Kidney (tissue), 13 donors: ENCODE measurements at regions not wholly inside any gene's neighbourhood (a gene's known extent, or its start where the extent isn't known, plus 50 kb on each side); places are given as distances from the start of the nearest gene placed in this dataset.

Source experiments
- DNase-seq, 5 donors: peaks; one replicate each; pipeline ENCODE4 v3.0.0-alpha.2; 2013 to 2020
- FAIRE-seq: peaks from 2 replicates; lab custom pipeline; 2012; peaks lifted over from hg19 to GRCh38; lab: Jason Lieb, UNC
- H3K27ac ChIP-seq, 2 donors: one replicate each; pipeline ENCODE4 v1.7.0; 2013; ENCODE audit warnings: low read depth in 2 of 2, low read length in 2 of 2, inconsistent platforms in 1 of 2
- H3K27me3 ChIP-seq: one replicate; pipeline ENCODE4 v1.7.1; 2013; ENCODE audit warnings: low read length, inconsistent platforms; ENCODE audit not compliant: control insufficient read depth, insufficient read depth
- H3K36me3 ChIP-seq, 3 donors: one replicate each; pipeline versions ENCODE4 v1.7.0 to v1.7.1; 2013; ENCODE audit warnings: low read length in 3 of 3, control low read depth in 1 of 3, inconsistent platforms in 1 of 3; ENCODE audit not compliant: insufficient read depth in 3 of 3, control insufficient read depth in 2 of 3
- H3K4me1 ChIP-seq, 3 donors: one replicate each; pipeline versions ENCODE4 v1.7.0 to v1.7.1; 2013; ENCODE audit warnings: low read length in 3 of 3, inconsistent platforms in 1 of 3, low read depth in 1 of 3; ENCODE audit not compliant: control insufficient read depth in 2 of 3, insufficient read depth in 2 of 3
- H3K4me3 ChIP-seq, 3 donors: one replicate each; pipeline versions ENCODE4 v1.7.0 to v1.8.1; 2013; ENCODE audit warnings: low read length in 3 of 3, control low read depth in 1 of 3, inconsistent platforms in 1 of 3
- H3K9ac ChIP-seq, 3 donors: one replicate each; pipeline versions ENCODE4 v1.7.0 to v1.7.1; 2013; ENCODE audit warnings: low read length in 3 of 3, control low read depth in 1 of 3, inconsistent platforms in 1 of 3
- H3K9me3 ChIP-seq, 3 donors: one replicate each; pipeline versions ENCODE4 v1.7.0 to v1.7.1; 2013; ENCODE audit warnings: low read length in 3 of 3, control low read depth in 1 of 3, inconsistent platforms in 1 of 3; ENCODE audit not compliant: control insufficient read depth in 2 of 3, insufficient read depth in 1 of 3
- intact Hi-C: fragments of 100-400 bp; cut with DNase I; formaldehyde crosslinking; loops from one replicate; pipeline ENCODE4 v1.11.1; 2022
- TF ChIP-seq, protein P1 (sequence below): IDR thresholded peaks from 3 replicates; pipeline ENCODE4 v1.5.1; 2012; ENCODE audit warnings: mild to moderate bottlenecking, moderate library complexity, borderline replicate concordance; ENCODE audit not compliant: insufficient read depth; ENCODE audit errors: extremely low read depth
- donor health status: control.
- donor health status: control.
- donor health status: control.
- donor health status: control.
- donor health status: control.
- donor health status: DM: yes; HTN: yes; CAD: no.
- donor health status: Normal renal cell carcinoma (clear cell type).

DNA sequence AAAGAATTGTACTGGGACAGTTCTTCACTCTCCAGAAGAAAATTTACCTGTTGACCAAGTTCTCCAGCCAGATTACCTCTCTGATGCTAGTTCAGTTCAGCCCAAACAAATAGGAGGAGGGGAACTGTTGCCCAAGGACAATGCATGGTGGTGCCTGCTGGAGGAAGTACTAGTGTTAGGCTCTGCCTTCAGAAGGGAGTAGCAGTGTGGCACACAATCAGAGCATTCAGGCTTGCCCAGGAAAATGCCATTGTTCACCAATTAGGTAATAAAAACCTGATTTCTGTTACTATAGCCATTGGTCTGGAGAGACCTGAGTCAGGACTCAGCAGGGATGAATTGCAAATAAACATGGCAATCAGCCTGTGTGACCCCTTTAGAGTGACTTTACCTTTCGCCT lies 720.8 kb upstream of the ZNF608 start:
- DNase-seq, result peak in 1 of 5 donors; percentile 19
- TF ChIP-seq, protein P1, sequence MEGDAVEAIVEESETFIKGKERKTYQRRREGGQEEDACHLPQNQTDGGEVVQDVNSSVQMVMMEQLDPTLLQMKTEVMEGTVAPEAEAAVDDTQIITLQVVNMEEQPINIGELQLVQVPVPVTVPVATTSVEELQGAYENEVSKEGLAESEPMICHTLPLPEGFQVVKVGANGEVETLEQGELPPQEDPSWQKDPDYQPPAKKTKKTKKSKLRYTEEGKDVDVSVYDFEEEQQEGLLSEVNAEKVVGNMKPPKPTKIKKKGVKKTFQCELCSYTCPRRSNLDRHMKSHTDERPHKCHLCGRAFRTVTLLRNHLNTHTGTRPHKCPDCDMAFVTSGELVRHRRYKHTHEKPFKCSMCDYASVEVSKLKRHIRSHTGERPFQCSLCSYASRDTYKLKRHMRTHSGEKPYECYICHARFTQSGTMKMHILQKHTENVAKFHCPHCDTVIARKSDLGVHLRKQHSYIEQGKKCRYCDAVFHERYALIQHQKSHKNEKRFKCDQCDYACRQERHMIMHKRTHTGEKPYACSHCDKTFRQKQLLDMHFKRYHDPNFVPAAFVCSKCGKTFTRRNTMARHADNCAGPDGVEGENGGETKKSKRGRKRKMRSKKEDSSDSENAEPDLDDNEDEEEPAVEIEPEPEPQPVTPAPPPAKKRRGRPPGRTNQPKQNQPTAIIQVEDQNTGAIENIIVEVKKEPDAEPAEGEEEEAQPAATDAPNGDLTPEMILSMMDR, result no peak
- intact Hi-C loops, result no loop called here

DNA sequence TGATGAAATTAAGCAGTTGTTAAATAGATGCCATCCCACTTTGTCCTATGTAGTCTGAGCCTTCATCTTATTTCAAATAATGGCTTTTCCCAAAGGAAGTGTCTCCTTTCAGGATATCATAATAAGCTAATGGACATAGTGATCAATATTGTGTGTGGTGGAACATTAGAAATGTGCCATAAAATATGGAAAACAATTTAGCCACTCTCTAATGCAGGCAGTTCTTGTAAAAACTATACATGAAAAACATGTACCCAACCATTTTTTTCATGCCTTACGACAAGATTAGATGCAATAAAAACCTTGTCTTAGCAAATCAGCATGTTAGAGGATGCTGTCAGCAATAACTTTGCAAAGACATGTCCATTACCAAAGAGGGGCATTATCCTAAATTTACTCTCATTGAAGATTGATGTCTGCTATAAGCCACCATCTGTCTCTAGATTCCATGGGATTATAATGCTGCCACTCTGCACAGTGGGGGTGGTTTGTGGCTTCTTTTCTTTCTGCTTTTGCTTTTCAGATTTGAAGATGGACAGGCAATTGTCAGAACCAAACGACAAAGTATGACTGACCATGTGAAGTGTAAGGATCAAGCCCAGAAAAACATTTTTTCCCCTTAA lies 724.0 kb upstream of the ZNF608 start:
- Histone ChIP-seq H3K36me3 (no peaks in the 10 kb centered on the region), H3K9ac (no peak overlapping the region), H3K27me3 (no peaks in the 10 kb centered on the region), H3K4me3 (no peak overlapping the region), H3K4me1 (no peaks in the 10 kb centered on the region), H3K27ac (no peak overlapping the region), H3K9me3 (no peaks in the 10 kb centered on the region)
- TF ChIP-seq, protein P1, result no peak
- intact Hi-C loops, result no loop called here
- FAIRE-seq, result no peak
- DNase-seq, result no peak

More for the DNA sequence above, 720.8 kb upstream of the ZNF608 start:
- Histone ChIP-seq H3K4me3 (no peak overlapping the region), H3K9me3 (no peaks in the 10 kb centered on the region), H3K27me3 (no peaks in the 10 kb centered on the region), H3K36me3 (no peaks in the 10 kb centered on the region), H3K27ac (no peak overlapping the region), H3K4me1 (no peaks in the 10 kb centered on the region), H3K9ac (no peak overlapping the region)
- no peak for FAIRE-seq

DNA sequence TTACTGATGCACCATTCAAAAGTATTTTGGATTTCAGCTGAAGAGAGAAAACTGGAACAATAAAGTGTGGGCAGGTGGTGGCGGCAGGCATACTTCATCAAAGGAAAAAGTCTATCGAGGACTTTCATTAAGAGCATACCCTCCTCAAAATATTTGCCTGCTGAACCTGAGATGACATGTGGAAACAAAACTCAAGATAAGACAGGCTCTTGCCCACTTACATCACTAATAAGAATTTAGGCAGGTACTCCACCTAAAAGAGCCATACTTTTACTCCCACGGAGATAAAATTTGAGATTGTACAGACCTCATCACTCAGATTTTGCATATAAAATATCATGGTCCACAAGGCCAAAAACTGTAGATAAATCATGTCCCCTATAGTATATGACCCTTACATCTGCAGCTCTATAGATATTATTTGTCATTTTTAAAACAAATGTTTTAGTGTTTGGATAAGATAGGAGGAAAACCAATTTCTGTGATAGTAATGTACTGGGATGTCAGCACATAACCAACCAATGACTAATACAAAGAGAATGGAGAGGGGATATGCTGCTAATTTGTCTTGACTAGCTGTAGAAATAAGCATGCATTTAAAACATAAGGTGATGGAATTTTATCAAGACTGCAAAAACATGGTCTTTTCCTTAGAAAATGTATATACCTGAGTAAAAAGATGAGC lies 730.6 kb upstream of the ZNF608 start:
- Histone ChIP-seq H3K4me3 (no peak overlapping the region), H3K27ac (no peak overlapping the region), H3K9me3 (no peaks in the 10 kb centered on the region), H3K27me3 (no peaks in the 10 kb centered on the region), H3K9ac (no peak overlapping the region), H3K4me1 (no peaks in the 10 kb centered on the region), H3K36me3 (no peaks in the 10 kb centered on the region)
- TF ChIP-seq, protein P1, result no peak
- DNase-seq (no peak), FAIRE-seq (no peak)
- intact Hi-C loops, result no loop called here
